GM12874 (cell line): ENCODE measurements at regions not wholly inside any gene's neighbourhood (a gene's known extent, or its start where the extent isn't known, plus 50 kb on each side); places are given as distances from the start of the nearest gene placed in this dataset.

Source experiments
- TF ChIP-seq, protein P1 (sequence below): IDR thresholded peaks from 2 replicates; pipeline ENCODE4 v1.5.1; 2011; ENCODE audit warnings: low read depth, mild to moderate bottlenecking, control low read depth, low read length, moderate library complexity; ENCODE audit not compliant: insufficient read depth

DNA sequence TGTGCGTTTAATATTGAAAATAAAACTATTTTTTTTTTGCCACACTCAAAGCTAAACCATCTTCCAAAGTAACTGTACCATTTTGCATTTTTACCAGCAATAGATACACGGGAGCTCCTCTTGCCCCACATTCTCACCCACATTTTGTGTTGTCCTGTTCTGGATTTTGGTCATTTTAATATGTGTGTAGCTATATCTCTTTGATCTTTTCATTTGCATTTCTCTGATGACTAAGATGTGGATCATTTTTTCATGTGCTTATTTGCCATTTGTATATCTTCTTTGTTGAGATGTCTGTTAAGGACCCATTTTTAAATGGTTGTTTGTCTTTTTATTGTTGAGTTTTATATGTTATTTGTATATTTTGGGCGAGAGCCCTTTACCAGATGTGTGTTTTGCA is 1543.5 kb downstream of the GRIK2 start:
- TF ChIP-seq, protein P1, sequence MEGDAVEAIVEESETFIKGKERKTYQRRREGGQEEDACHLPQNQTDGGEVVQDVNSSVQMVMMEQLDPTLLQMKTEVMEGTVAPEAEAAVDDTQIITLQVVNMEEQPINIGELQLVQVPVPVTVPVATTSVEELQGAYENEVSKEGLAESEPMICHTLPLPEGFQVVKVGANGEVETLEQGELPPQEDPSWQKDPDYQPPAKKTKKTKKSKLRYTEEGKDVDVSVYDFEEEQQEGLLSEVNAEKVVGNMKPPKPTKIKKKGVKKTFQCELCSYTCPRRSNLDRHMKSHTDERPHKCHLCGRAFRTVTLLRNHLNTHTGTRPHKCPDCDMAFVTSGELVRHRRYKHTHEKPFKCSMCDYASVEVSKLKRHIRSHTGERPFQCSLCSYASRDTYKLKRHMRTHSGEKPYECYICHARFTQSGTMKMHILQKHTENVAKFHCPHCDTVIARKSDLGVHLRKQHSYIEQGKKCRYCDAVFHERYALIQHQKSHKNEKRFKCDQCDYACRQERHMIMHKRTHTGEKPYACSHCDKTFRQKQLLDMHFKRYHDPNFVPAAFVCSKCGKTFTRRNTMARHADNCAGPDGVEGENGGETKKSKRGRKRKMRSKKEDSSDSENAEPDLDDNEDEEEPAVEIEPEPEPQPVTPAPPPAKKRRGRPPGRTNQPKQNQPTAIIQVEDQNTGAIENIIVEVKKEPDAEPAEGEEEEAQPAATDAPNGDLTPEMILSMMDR: no peak

DNA sequence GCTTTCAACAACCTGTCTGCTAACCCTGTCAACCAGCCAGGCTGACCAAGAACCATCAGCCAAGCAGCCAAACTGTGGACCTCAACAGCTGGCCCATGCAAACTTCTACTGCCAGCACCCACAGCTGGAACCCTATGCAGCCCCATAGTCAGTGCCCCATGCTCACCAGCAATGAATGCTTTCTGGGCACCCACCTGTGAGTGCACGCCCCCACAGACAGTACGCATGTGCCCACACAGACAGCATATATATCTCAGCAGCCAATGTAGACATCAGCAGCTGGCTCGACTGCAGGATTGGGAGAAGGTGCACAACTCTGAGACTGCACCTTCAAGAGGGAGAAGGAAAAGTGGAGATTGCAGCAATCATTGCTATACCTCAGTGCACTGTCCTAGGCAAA is 1534.6 kb downstream of the GRIK2 start:
- TF ChIP-seq, protein P1: no peak

DNA sequence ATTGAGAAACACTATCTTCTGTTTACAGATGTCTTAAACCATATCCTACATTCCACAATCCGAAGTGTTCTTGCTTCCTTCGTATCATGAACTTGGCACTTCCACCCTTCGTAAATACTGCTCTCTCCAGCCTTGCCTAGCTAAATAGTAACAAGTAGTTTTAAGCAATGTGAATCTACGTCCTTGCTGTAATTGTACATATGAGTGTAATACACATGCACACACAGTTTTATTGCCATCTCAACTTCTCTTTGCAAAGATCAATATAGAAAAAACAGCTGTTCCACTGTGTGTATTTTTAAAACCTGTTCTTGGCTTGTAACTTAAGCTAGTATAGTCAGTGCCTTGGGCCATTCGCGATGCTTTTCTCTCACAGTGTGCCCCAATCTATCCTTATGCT is 1524.7 kb downstream of the GRIK2 start:
- TF ChIP-seq, protein P1: no peak

DNA sequence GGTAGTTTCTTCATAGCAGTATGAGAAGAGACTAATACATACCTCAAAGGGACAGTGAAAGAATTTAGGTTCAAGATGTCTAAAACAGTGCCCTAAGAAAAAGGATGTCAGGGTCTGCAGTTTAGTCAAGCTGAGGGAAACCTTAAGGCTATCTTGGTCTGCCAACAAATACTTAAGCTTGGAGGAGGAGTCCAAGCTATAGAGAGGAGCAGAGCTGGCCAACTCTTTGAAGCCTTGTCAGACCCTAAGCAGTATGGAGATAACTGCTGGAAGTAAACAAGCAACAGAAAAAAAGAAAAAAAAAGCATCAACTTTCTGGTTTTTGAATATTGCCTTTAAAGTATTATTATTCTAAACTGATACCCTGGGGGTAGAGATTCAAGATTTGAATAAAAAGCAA is 1518.1 kb downstream of the GRIK2 start:
- TF ChIP-seq, protein P1: no peak

DNA sequence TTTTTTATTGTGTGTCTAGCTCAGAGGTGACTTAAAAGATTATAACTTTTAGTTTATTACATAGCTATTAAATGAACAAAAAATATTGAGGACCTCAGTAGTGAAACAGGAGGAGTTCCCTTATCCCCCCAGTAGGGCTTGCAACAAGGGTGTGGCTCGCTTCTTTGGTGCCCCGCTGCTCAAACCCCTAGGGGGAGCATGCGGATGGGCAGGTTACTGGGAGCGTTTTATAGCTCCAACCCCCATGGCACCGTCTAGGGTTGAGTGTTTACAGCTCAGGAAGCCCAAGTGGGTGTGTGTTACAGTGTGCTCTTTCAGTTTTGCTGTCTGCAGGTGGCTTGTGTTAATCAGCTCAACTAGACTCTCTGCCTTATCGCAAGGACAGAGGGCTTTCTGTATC is 1513.7 kb downstream of the GRIK2 start:
- TF ChIP-seq, protein P1: no peak

DNA sequence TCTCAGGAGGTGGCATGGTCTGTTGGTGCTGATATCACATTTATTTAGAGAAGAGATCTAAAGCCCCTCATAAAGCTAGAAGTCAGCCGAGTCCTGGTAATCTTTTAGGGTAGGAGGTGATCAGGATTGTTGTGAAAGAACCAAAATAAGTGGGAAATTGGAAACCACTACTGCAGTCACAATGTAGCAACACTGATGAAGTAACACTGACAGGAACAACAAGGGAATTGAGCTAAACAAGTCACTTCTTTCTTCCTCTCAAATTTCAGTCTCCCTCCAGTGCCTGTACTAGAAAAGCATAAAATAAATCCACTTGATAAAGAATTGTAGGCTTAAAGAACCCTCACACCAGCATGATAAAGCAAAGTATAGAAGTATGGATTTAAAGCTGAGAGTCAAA is 1509.0 kb downstream of the GRIK2 start:
- TF ChIP-seq, protein P1: no peak

DNA sequence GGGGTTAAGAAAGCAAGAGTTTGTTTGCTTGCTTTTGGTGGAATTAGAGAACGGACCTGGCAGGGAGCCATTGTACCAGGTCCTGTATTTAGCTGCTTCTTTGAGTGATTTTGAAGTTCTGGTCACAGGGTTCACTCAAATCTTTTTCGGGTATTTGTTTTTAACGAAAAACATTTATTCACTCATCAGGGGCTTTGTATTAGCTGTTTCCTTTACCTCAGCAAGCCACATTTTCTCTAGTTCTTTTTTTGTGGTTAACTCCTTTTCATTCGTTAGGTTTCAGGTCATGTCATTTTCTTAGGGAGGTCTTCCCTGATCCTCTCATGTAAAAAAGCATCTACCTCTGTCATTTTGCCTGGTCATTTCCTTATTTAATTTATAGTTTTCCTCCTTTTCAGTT is 1502.2 kb downstream of the GRIK2 start:
- TF ChIP-seq, protein P1: no peak

DNA sequence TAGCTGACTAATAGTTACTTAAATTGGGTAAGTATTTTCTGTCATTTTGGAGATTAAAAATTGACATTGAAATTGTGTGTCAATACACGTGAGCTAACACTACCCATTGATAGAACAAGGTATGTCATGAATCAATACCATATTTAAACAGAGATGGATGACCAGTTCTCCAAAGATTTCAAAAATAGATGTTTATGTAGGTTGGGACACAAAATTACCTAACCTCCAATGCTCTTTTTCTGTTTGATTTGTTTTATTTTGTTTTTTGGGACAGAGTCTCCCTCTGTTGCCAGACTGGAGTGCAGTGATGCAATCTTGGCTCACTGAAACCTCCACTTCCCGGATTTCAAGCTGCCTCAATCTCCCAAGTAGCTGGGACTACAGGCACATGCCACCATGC is 1491.7 kb downstream of the GRIK2 start:
- TF ChIP-seq, protein P1: no peak
